Lung (tissue), 11 donors: ENCODE measurements at regions not wholly inside any gene's neighbourhood (a gene's known extent, or its start where the extent isn't known, plus 50 kb on each side); places are given as distances from the start of the nearest gene placed in this dataset.

ENCODE experiments used
- ATAC-seq: fragments of 200-7000 bp; cut with Tn5 transposase; one replicate; pipeline ENCODE4 v1.9.1; 2020; ENCODE audit warnings: moderate number of reproducible peaks; ENCODE audit not compliant: insufficient read depth, low FRiP score
- DNase-seq, 3 donors: peaks; one replicate each; pipeline ENCODE4 v3.0.0-alpha.2; 2013 to 2017
- H3K27ac ChIP-seq, 2 donors: one replicate each; pipeline ENCODE4 v1.5.1; 2013; ENCODE audit warnings: mild to moderate bottlenecking in 2 of 2, moderate library complexity in 2 of 2, control low read depth in 1 of 2, inconsistent platforms in 1 of 2, low read depth in 1 of 2, low read length in 1 of 2
- H3K27me3 ChIP-seq, 3 donors: one replicate each; pipeline ENCODE4 v1.5.1; 2013; ENCODE audit warnings: low read length in 2 of 3; ENCODE audit not compliant: control insufficient read depth in 3 of 3, insufficient read depth in 3 of 3
- H3K36me3 ChIP-seq, 4 donors: one replicate each; pipeline ENCODE4 v1.5.1; 2013; ENCODE audit warnings: low read length in 4 of 4, mild to moderate bottlenecking in 1 of 4, moderate library complexity in 1 of 4; ENCODE audit not compliant: control insufficient read depth in 4 of 4, insufficient read depth in 4 of 4
- H3K4me1 ChIP-seq, 5 donors: one replicate each; pipeline ENCODE4 v1.5.1; 2013; ENCODE audit warnings: low read length in 5 of 5, mild to moderate bottlenecking in 2 of 5, moderate library complexity in 1 of 5; ENCODE audit not compliant: control insufficient read depth in 5 of 5, insufficient read depth in 5 of 5
- H3K4me3 ChIP-seq: one replicate; pipeline ENCODE4 v1.5.1; 2013; ENCODE audit warnings: mild to moderate bottlenecking, control low read depth, moderate library complexity
- H3K9ac ChIP-seq, 2 donors: one replicate each; pipeline ENCODE4 v1.5.1; 2013; ENCODE audit warnings: low read length in 2 of 2, control low read depth in 1 of 2; ENCODE audit not compliant: insufficient read depth in 1 of 2
- H3K9me3 ChIP-seq, 4 donors: one replicate each; pipeline ENCODE4 v1.5.1; 2013; ENCODE audit warnings: low read length in 3 of 4, mild to moderate bottlenecking in 1 of 4, moderate library complexity in 1 of 4; ENCODE audit not compliant: control insufficient read depth in 4 of 4, insufficient read depth in 3 of 4
- WGBS, 2 donors: extraction: QIAGEN DNeasy Blood & Tissue Kit; methylation state at CpG; one replicate each; pipeline ENCODE4 v1.1.7; 2013; 5-methylcytosine and 5-hydroxymethylcytosine counted together
- TF ChIP-seq, protein P1 (sequence below): IDR thresholded peaks from 2 replicates; pipeline ENCODE4 v1.5.1; 2012; ENCODE audit warnings: mild to moderate bottlenecking; ENCODE audit errors: control extremely low read depth, extremely low read depth
- donor health status: control.
- donor health status: control.
- donor health status: Bipolar disorder and iron deficiency.
- donor health status: healthy.
- donor health status: DM: yes; HTN: yes; CAD: no.

DNA sequence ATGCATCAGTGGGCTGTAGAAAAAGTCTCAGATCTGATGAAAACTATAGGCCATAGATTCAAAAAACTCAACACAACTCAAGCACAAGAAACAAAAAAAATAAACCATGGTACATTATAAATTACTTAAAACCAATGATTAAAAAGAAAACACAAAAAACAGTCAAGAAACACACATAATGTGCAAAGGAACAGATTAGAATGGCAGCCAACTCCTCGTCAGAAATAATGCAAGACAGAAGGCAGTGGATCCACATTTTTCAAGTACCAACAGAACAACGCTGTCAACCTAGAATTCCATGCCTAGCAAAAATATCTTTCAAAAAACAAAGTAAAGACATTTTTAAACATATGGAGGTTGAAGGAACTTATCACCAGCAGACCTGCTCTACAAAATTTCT lies 69.7 kb downstream of the PSMB1 start:
- 93% methylated on average over 2 of the region's 2 CpGs for WGBS, 2 donors
- H3K36me3 ChIP-seq, result no peaks in the 10 kb centered on the region
- TF ChIP-seq, protein P1, sequence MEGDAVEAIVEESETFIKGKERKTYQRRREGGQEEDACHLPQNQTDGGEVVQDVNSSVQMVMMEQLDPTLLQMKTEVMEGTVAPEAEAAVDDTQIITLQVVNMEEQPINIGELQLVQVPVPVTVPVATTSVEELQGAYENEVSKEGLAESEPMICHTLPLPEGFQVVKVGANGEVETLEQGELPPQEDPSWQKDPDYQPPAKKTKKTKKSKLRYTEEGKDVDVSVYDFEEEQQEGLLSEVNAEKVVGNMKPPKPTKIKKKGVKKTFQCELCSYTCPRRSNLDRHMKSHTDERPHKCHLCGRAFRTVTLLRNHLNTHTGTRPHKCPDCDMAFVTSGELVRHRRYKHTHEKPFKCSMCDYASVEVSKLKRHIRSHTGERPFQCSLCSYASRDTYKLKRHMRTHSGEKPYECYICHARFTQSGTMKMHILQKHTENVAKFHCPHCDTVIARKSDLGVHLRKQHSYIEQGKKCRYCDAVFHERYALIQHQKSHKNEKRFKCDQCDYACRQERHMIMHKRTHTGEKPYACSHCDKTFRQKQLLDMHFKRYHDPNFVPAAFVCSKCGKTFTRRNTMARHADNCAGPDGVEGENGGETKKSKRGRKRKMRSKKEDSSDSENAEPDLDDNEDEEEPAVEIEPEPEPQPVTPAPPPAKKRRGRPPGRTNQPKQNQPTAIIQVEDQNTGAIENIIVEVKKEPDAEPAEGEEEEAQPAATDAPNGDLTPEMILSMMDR, result no peak
- peaks cover 0 to 30% (median 9%) of the 10 kb centered on the region in 5 donors for H3K4me1 ChIP-seq
- no peaks in the 10 kb centered on the region for H3K27me3 ChIP-seq
- no peak for DNase-seq
- H3K4me3 ChIP-seq, result no peak overlapping the region
- no peak overlapping the region for H3K27ac ChIP-seq
- no peak overlapping the region for H3K9ac ChIP-seq
- no peak for ATAC-seq
- no peaks in the 10 kb centered on the region for H3K9me3 ChIP-seq

DNA sequence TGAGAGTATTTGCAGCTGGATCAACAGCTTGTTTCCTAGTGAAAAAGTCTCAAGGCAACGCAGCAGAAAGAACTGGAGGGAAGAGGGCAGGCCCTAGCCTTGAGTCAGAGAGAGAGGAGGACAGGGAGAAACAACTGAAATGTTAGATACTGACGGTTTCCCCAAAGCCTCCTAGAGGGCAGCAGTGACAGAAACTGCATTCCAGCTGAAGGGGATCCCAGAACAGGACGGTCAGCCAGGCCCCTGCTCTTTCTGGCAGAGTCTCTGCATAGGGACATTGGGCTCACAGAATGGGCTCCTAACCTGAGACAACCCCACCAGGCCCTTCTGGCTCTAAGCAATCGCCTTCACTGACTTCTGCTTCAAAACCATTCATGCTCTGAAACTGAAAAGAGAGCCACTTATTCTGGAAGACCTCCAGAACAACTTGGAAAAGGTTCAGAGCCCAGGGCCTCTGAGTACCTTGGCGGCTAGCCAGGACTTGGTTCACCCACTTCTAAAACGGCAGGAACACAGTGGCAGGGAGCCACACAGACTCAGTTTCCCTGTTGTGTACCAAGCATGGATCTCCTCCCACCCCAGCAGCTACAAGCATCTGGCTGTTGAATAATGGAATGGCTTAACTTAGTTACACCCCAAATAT lies 72.9 kb downstream of the PSMB1 start:
- H3K4me3 ChIP-seq, result no peak overlapping the region
- H3K27ac ChIP-seq, result no peak overlapping the region
- DNase-seq (peak; percentile 70 to 82 (median 75)), ATAC-seq (no peak)
- WGBS, 2 donors, result 44 to 52% methylated on average over 6 of the region's 6 CpGs
- TF ChIP-seq, protein P1, result no peak
- H3K9me3 ChIP-seq, result no peaks in the 10 kb centered on the region
- peaks cover 0 to 30% (median 9%) of the 10 kb centered on the region in 5 donors for H3K4me1 ChIP-seq
- no peak overlapping the region for H3K9ac ChIP-seq
- no peaks in the 10 kb centered on the region for H3K27me3 ChIP-seq
- no peaks in the 10 kb centered on the region for H3K36me3 ChIP-seq

DNA sequence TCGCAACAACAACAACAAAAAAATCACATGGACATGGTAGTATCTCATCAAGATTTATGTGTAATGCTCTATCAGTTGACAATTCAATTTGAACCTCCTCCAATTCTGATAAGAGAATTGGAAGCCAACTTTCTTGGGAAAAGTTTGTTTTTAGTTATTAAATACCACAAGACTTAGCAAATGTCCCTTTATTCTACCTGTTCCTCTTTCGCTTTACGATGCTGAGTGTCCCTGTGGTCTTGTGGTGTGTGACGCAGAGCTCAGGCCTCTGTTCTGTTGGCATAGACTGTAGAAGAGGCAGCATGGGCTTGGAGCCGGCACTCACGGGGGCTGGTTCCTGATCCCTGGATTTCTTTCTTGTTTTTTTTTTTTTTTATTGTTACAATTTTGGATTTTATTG lies 76.7 kb downstream of the PSMB1 start:
- H3K4me1 ChIP-seq, result peaks cover 0 to 22% (median 6%) of the 10 kb centered on the region in 5 donors
- no peaks in the 10 kb centered on the region for H3K36me3 ChIP-seq
- no peak for DNase-seq

More for the DNA sequence above, 76.7 kb downstream of the PSMB1 start:
- Histone ChIP-seq H3K27ac (no peak overlapping the region), H3K9ac (no peak overlapping the region), H3K4me3 (no peak overlapping the region), H3K27me3 (no peaks in the 10 kb centered on the region), H3K9me3 (no peaks in the 10 kb centered on the region)
- no peak for ATAC-seq
- WGBS, 2 donors, result 66 to 81% methylated on average over 6 of the region's 6 CpGs
- TF ChIP-seq, protein P1, result no peak
